SK-N-SH treated with all-trans-retinoic acid at 6 μM for 48 hours (cell line): ENCODE measurements at regions not wholly inside any gene's neighbourhood (a gene's known extent, or its start where the extent isn't known, plus 50 kb on each side); places are given as distances from the start of the nearest gene placed in this dataset.

ENCODE experiments used
- ATAC-seq: fragments of 200-7000 bp; cut with Tn5 transposase; 3 replicates; pipeline ENCODE4 v1.9.1; 2020; ENCODE audit warnings: mild to moderate bottlenecking, moderate library complexity
- ARNTL ChIP-seq: fragments of 450-650 bp; formaldehyde crosslinking; IDR thresholded peaks from 2 replicates; pipeline ENCODE4 v1.5.0; 2020; ENCODE audit warnings: low read depth, mild to moderate bottlenecking, moderate library complexity, borderline replicate concordance
- BACH2 ChIP-seq: fragments of 250-450 bp; sonication (Bioruptor Pico); IDR thresholded peaks from 2 replicates; pipeline ENCODE4 v1.9.0; 2021; ENCODE audit warnings: mild to moderate bottlenecking, borderline replicate concordance
- CSDC2 ChIP-seq: fragments of 250-450 bp; sonication (Bioruptor Pico); IDR thresholded peaks from 2 replicates; pipeline ENCODE4 v1.5.0; 2020; ENCODE audit warnings: mild to moderate bottlenecking, moderate library complexity
- ESRRG ChIP-seq: fragments of 250-450 bp; sonication (Bioruptor Pico); IDR thresholded peaks from 2 replicates; pipeline ENCODE4 v1.6.1; 2021; ENCODE audit warnings: mild to moderate bottlenecking
- GLIS3 ChIP-seq: fragments of 250-450 bp; sonication (Bioruptor Pico); IDR thresholded peaks from 2 replicates; pipeline ENCODE4 v1.5.0; 2020; ENCODE audit warnings: mild to moderate bottlenecking, moderate library complexity
- ISL1 ChIP-seq: fragments of 250-450 bp; sonication (Bioruptor Pico); IDR thresholded peaks from 2 replicates; pipeline ENCODE4 v2.1.2; 2022; ENCODE audit warnings: mild to moderate bottlenecking, moderate library complexity
- OSR1 ChIP-seq: fragments of 250-450 bp; sonication (Bioruptor Pico); IDR thresholded peaks from 2 replicates; pipeline ENCODE4 v1.8.0; 2022; ENCODE audit warnings: moderate library complexity, mild to moderate bottlenecking, inconsistent platforms
- PPARA ChIP-seq: fragments of 250-450 bp; sonication (Bioruptor Pico); IDR thresholded peaks from 2 replicates; pipeline ENCODE4 v1.5.0; 2020; ENCODE audit warnings: mild to moderate bottlenecking, borderline replicate concordance
- RARB ChIP-seq: fragments of 250-450 bp; sonication (Bioruptor Pico); IDR thresholded peaks from 2 replicates; pipeline ENCODE4 v1.8.0; 2021; ENCODE audit warnings: mild to moderate bottlenecking, moderate library complexity
- SNAI2 ChIP-seq: fragments of 250-450 bp; sonication (Bioruptor Pico); IDR thresholded peaks from 2 replicates; pipeline ENCODE4 v1.5.0; 2020; ENCODE audit warnings: mild to moderate bottlenecking, moderate library complexity
- TCF4 ChIP-seq: fragments of 250-450 bp; sonication (Bioruptor Pico); IDR thresholded peaks from 2 replicates; pipeline ENCODE4 v1.8.0; 2021; ENCODE audit warnings: mild to moderate bottlenecking, moderate library complexity, borderline replicate concordance
- TOX ChIP-seq: fragments of 250-450 bp; sonication (Bioruptor Pico); IDR thresholded peaks from 2 replicates; pipeline ENCODE4 v1.8.0; 2021; ENCODE audit warnings: mild to moderate bottlenecking, moderate library complexity, borderline replicate concordance
- ZC3H10 ChIP-seq: fragments of 250-450 bp; sonication (Bioruptor Pico); IDR thresholded peaks from 2 replicates; pipeline ENCODE4 v1.5.1; 2021; ENCODE audit warnings: mild to moderate bottlenecking, moderate library complexity
- ZFP3 ChIP-seq: fragments of 250-450 bp; sonication (Bioruptor Pico); IDR thresholded peaks from 2 replicates; pipeline ENCODE4 v1.5.0; 2020; ENCODE audit warnings: mild to moderate bottlenecking, moderate library complexity
- ZFP30 ChIP-seq: fragments of 450-650 bp; formaldehyde crosslinking; IDR thresholded peaks from 2 replicates; pipeline ENCODE4 v1.5.0; 2022; ENCODE audit warnings: mild to moderate bottlenecking, moderate library complexity
- ZNF565 ChIP-seq: fragments of 450-650 bp; formaldehyde crosslinking; conservative IDR thresholded peaks from 2 replicates; pipeline ENCODE4 v1.5.0; 2020; ENCODE audit warnings: low read depth, mild to moderate bottlenecking, moderate library complexity
- ZNF8 ChIP-seq: fragments of 450-650 bp; formaldehyde crosslinking; IDR thresholded peaks from 2 replicates; pipeline ENCODE4 v1.5.0; 2020; ENCODE audit warnings: mild to moderate bottlenecking, moderate library complexity
- TF ChIP-seq, protein P1 (sequence below): fragments of 250-450 bp; sonication (Bioruptor Pico); IDR thresholded peaks from 2 replicates; pipeline ENCODE4 v1.8.0; 2021; ENCODE audit warnings: low read depth, mild to moderate bottlenecking, moderate library complexity, borderline replicate concordance
- TF ChIP-seq, protein P2 (sequence below): fragments of 250-450 bp; sonication (Bioruptor Pico); IDR thresholded peaks from 2 replicates; pipeline ENCODE4 v1.5.0; 2020; ENCODE audit warnings: mild to moderate bottlenecking, moderate library complexity
- TF ChIP-seq, protein P3 (sequence below): fragments of 250-450 bp; sonication (Bioruptor Pico); IDR thresholded peaks from 2 replicates; pipeline ENCODE4 v1.5.1; 2020; ENCODE audit warnings: low read depth, mild to moderate bottlenecking, moderate library complexity
- TF ChIP-seq, protein P4 (sequence below): fragments of 250-450 bp; sonication (Bioruptor Pico); IDR thresholded peaks from 2 replicates; pipeline ENCODE4 v1.8.0; 2020; ENCODE audit warnings: mild to moderate bottlenecking, moderate library complexity, borderline replicate concordance

DNA sequence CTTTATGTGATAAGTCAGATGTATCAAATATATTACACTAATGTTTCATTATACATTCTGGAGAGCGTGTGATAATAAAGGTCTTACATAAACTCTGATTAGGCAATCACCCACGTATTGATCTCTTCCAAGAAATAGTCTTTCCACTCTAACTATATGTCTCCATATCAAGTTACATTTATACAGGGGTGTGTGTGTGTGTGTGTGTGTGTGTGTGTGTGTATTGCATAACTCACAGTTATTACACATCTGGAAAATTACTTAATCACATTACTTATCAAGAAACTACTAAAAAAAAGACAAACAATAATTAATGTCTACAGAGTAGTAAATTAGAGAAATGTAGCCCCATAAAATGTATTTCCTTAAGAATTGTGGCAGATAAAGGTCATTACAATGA, 339.8 kb downstream of the CDH19 start:
- no peak for ATAC-seq
- no peak for TF ChIP-seq RARB (CRISPR knock-in tag)
- no peak for TF ChIP-seq ZFP30 (CRISPR knock-in tag)
- TF ChIP-seq ZNF565 (CRISPR knock-in tag) = no peak
- TF ChIP-seq, protein P1, sequence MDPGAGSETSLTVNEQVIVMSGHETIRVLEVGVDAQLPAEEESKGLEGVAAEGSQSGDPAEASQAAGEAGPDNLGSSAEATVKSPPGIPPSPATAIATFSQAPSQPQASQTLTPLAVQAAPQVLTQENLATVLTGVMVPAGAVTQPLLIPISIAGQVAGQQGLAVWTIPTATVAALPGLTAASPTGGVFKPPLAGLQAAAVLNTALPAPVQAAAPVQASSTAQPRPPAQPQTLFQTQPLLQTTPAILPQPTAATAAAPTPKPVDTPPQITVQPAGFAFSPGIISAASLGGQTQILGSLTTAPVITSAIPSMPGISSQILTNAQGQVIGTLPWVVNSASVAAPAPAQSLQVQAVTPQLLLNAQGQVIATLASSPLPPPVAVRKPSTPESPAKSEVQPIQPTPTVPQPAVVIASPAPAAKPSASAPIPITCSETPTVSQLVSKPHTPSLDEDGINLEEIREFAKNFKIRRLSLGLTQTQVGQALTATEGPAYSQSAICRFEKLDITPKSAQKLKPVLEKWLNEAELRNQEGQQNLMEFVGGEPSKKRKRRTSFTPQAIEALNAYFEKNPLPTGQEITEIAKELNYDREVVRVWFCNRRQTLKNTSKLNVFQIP = no peak
- no peak for TF ChIP-seq SNAI2 (CRISPR knock-in tag)
- no peak for TF ChIP-seq ISL1
- no peak for TF ChIP-seq ZNF8 (CRISPR knock-in tag)
- no peak for TF ChIP-seq ZC3H10 (CRISPR knock-in tag)
- no peak for TF ChIP-seq BACH2 (CRISPR knock-in tag)
- TF ChIP-seq TCF4 (CRISPR knock-in tag) = no peak
- no peak for TF ChIP-seq GLIS3 (CRISPR knock-in tag)
- TF ChIP-seq ARNTL (CRISPR knock-in tag) = no peak
- TF ChIP-seq OSR1 (CRISPR knock-in tag) = no peak
- TF ChIP-seq, protein P2, sequence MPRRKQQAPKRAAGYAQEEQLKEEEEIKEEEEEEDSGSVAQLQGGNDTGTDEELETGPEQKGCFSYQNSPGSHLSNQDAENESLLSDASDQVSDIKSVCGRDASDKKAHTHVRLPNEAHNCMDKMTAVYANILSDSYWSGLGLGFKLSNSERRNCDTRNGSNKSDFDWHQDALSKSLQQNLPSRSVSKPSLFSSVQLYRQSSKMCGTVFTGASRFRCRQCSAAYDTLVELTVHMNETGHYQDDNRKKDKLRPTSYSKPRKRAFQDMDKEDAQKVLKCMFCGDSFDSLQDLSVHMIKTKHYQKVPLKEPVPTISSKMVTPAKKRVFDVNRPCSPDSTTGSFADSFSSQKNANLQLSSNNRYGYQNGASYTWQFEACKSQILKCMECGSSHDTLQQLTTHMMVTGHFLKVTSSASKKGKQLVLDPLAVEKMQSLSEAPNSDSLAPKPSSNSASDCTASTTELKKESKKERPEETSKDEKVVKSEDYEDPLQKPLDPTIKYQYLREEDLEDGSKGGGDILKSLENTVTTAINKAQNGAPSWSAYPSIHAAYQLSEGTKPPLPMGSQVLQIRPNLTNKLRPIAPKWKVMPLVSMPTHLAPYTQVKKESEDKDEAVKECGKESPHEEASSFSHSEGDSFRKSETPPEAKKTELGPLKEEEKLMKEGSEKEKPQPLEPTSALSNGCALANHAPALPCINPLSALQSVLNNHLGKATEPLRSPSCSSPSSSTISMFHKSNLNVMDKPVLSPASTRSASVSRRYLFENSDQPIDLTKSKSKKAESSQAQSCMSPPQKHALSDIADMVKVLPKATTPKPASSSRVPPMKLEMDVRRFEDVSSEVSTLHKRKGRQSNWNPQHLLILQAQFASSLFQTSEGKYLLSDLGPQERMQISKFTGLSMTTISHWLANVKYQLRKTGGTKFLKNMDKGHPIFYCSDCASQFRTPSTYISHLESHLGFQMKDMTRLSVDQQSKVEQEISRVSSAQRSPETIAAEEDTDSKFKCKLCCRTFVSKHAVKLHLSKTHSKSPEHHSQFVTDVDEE (CRISPR knock-in tag) = no peak
- no peak for TF ChIP-seq ZFP3 (CRISPR knock-in tag)
- no peak for TF ChIP-seq CSDC2 (CRISPR knock-in tag)

DNA sequence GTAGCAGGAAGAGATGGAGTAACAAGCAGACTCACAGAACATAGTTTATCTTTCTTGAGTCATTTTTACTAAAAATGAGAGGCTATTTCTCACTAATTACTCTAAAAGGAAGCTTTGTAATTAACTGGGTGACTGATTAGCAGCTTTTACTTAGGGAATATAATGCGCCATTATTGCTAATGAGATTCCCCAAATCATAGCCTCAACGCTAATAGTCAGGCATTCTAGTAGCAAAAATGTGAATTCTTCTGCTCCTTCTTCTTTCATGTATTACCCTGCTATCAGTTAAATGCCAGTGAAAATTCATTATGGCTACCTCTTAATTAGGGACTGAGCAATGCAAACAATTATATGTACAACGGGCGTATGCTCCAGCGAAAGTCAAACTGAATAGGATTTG, 349.8 kb downstream of the CDH19 start:
- ATAC-seq = no peak
- TF ChIP-seq BACH2 (CRISPR knock-in tag) = no peak
- TF ChIP-seq ZNF565 (CRISPR knock-in tag) = no peak
- no peak for TF ChIP-seq TCF4 (CRISPR knock-in tag)
- TF ChIP-seq RARB (CRISPR knock-in tag) = no peak
- no peak for TF ChIP-seq CSDC2 (CRISPR knock-in tag)
- no peak for TF ChIP-seq ISL1
- TF ChIP-seq, protein P3, sequence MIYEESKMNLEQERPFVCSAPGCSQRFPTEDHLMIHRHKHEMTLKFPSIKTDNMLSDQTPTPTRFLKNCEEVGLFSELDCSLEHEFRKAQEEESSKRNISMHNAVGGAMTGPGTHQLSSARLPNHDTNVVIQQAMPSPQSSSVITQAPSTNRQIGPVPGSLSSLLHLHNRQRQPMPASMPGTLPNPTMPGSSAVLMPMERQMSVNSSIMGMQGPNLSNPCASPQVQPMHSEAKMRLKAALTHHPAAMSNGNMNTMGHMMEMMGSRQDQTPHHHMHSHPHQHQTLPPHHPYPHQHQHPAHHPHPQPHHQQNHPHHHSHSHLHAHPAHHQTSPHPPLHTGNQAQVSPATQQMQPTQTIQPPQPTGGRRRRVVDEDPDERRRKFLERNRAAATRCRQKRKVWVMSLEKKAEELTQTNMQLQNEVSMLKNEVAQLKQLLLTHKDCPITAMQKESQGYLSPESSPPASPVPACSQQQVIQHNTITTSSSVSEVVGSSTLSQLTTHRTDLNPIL = no peak
- no peak for TF ChIP-seq PPARA (CRISPR knock-in tag)

DNA sequence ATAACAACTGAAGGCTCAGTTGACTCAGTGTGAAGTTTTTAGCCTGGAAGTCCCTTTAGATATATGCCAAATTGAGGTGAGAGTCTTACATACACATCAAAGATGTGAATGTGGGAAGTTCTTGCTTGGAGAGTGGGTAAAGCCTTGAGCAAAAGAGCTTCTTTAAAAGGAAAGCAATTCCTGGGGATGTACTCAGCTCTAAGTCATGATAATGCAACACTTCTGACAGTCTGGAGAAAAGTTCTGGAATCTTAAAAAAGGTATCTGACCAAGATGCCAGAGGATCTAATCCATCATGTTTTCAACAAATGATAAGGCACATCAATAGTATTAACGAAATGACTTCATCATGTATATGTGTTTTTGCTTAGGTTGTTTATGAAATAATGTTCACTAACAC, 351.2 kb downstream of the CDH19 start:
- TF ChIP-seq ZNF565 (CRISPR knock-in tag) (no peak), BACH2 (CRISPR knock-in tag) (no peak), ESRRG (CRISPR knock-in tag) (no peak), ZNF8 (CRISPR knock-in tag) (no peak), ZFP3 (CRISPR knock-in tag) (no peak), ZC3H10 (CRISPR knock-in tag) (no peak), TOX (no peak), RARB (CRISPR knock-in tag) (no peak)
- TF ChIP-seq, protein P1 = no peak
- no peak for ATAC-seq

DNA sequence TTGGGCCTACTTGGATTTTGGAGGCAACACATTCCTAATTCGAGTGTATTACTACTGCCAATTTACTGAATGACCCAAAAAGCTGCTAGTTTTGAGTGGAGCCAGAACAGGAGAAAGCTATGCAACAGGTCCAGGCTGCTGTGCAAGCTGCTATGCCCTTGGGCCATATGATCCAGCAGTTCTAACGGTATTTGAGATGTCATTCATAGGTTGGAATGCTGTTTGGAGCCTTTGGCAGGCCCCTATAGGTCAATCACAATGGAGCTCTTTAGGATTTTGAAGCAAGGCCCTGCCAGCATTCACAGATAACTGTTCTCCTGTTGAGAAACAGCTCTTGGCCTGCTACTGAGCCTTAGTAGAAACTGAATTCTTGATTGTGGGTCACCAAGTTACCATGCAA, 368.7 kb downstream of the CDH19 start:
- TF ChIP-seq SNAI2 (CRISPR knock-in tag) (no peak), ZFP30 (CRISPR knock-in tag) (no peak), ZFP3 (CRISPR knock-in tag) (no peak), PPARA (CRISPR knock-in tag) (no peak), ESRRG (CRISPR knock-in tag) (no peak)
- TF ChIP-seq, protein P1 = no peak
- TF ChIP-seq, protein P4, sequence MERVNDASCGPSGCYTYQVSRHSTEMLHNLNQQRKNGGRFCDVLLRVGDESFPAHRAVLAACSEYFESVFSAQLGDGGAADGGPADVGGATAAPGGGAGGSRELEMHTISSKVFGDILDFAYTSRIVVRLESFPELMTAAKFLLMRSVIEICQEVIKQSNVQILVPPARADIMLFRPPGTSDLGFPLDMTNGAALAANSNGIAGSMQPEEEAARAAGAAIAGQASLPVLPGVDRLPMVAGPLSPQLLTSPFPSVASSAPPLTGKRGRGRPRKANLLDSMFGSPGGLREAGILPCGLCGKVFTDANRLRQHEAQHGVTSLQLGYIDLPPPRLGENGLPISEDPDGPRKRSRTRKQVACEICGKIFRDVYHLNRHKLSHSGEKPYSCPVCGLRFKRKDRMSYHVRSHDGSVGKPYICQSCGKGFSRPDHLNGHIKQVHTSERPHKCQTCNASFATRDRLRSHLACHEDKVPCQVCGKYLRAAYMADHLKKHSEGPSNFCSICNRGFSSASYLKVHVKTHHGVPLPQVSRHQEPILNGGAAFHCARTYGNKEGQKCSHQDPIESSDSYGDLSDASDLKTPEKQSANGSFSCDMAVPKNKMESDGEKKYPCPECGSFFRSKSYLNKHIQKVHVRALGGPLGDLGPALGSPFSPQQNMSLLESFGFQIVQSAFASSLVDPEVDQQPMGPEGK (CRISPR knock-in tag) = no peak
- ATAC-seq = no peak
